ENCODE measurements at regions not wholly inside any gene's neighbourhood (a gene's known extent, or its start where the extent isn't known, plus 50 kb on each side); places are given as distances from the start of the nearest gene placed in this dataset.

DNA sequence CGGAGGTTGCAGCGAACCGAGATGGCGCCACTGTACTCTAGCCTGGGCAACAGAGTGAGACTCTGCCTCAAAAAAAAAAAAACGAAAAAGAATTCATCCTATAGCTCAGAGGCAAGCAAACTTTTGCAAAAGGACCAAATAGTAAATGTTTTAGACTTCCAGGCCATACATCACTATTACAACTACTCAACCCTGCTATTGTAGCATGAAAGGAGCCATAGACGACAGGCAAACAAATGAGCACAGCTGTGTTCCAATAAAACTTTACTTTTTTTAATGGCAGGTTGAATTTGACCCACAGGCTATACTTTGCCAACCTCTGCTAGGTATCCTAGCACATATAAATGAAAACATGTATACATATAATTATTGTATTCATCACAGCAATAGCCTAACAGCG is 58.9 kb upstream of the SLC30A5 start:
- Histone ChIP-seq H3K9me3 (ENCODE audit: control insufficient read depth, insufficient read depth, low read depth, low read length) (no peaks in the 10 kb centered on the region), H3K4me3 (ENCODE audit: low read depth, low read length) (no peak overlapping the region), H3K4me1 (ENCODE audit: control insufficient read depth, insufficient read depth, low read length) (no peaks in the 10 kb centered on the region), H3K27ac (ENCODE audit: extremely low read depth, low read depth, low read length) (no peak overlapping the region), H3K36me3 (ENCODE audit: control insufficient read depth in 2 of 2, insufficient read depth in 1 of 2, low read length in 2 of 2) (no peaks in the 10 kb centered on the region)
- ChIA-PET POLR2A (interaction anchor here (0.6 kb wide), 1 partner anchor 467 kb away, joined by 3 read pairs; no protein-coding TSS in a partner anchor), CTCF (interaction anchor here (0.9 to 4.7 kb wide), 2 partner anchors 9 to 11 kb away, joined by 3 to 30 read pairs; no protein-coding TSS in a partner anchor)
- TF ChIP-seq, protein P1, sequence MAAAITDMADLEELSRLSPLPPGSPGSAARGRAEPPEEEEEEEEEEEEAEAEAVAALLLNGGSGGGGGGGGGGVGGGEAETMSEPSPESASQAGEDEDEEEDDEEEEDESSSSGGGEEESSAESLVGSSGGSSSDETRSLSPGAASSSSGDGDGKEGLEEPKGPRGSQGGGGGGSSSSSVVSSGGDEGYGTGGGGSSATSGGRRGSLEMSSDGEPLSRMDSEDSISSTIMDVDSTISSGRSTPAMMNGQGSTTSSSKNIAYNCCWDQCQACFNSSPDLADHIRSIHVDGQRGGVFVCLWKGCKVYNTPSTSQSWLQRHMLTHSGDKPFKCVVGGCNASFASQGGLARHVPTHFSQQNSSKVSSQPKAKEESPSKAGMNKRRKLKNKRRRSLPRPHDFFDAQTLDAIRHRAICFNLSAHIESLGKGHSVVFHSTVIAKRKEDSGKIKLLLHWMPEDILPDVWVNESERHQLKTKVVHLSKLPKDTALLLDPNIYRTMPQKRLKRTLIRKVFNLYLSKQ (tag by site-specific recombination; IDR thresholded peaks at IDR 0.05; ENCODE audit: borderline replicate concordance): no peak
- TF ChIP-seq KLF1 (tag by site-specific recombination; IDR thresholded peaks at IDR 0.05) (no peak), ZNF184 (tag by site-specific recombination; IDR thresholded peaks at IDR 0.05) (no peak), ZNF791 (tag by site-specific recombination; IDR thresholded peaks at IDR 0.05) (no peak), ZNF266 (tag by site-specific recombination; IDR thresholded peaks at IDR 0.05; ENCODE audit: low read depth) (no peak), ZNF214 (tag by site-specific recombination; IDR thresholded peaks at IDR 0.05; ENCODE audit: borderline replicate concordance) (no peak), ZSCAN16 (tag by site-specific recombination; IDR thresholded peaks at IDR 0.05) (no peak), ZNF221 (tag by site-specific recombination; IDR thresholded peaks at IDR 0.05; ENCODE audit: borderline replicate concordance) (no peak), SCRT2 (tag by site-specific recombination; IDR thresholded peaks at IDR 0.05) (no peak), ZNF670 (tag by site-specific recombination; IDR thresholded peaks at IDR 0.05; ENCODE audit: low read depth) (no peak), ZFP41 (tag by site-specific recombination; IDR thresholded peaks at IDR 0.05; ENCODE audit: borderline replicate concordance) (no peak)
- TF ChIP-seq, protein P2, sequence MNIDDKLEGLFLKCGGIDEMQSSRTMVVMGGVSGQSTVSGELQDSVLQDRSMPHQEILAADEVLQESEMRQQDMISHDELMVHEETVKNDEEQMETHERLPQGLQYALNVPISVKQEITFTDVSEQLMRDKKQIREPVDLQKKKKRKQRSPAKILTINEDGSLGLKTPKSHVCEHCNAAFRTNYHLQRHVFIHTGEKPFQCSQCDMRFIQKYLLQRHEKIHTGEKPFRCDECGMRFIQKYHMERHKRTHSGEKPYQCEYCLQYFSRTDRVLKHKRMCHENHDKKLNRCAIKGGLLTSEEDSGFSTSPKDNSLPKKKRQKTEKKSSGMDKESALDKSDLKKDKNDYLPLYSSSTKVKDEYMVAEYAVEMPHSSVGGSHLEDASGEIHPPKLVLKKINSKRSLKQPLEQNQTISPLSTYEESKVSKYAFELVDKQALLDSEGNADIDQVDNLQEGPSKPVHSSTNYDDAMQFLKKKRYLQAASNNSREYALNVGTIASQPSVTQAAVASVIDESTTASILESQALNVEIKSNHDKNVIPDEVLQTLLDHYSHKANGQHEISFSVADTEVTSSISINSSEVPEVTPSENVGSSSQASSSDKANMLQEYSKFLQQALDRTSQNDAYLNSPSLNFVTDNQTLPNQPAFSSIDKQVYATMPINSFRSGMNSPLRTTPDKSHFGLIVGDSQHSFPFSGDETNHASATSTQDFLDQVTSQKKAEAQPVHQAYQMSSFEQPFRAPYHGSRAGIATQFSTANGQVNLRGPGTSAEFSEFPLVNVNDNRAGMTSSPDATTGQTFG (tag by site-specific recombination; IDR thresholded peaks at IDR 0.05; ENCODE audit: borderline replicate concordance): no peak
- TF ChIP-seq, protein P3, sequence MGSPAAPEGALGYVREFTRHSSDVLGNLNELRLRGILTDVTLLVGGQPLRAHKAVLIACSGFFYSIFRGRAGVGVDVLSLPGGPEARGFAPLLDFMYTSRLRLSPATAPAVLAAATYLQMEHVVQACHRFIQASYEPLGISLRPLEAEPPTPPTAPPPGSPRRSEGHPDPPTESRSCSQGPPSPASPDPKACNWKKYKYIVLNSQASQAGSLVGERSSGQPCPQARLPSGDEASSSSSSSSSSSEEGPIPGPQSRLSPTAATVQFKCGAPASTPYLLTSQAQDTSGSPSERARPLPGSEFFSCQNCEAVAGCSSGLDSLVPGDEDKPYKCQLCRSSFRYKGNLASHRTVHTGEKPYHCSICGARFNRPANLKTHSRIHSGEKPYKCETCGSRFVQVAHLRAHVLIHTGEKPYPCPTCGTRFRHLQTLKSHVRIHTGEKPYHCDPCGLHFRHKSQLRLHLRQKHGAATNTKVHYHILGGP (tag by site-specific recombination; IDR thresholded peaks at IDR 0.05): no peak
- TF ChIP-seq, protein P4, sequence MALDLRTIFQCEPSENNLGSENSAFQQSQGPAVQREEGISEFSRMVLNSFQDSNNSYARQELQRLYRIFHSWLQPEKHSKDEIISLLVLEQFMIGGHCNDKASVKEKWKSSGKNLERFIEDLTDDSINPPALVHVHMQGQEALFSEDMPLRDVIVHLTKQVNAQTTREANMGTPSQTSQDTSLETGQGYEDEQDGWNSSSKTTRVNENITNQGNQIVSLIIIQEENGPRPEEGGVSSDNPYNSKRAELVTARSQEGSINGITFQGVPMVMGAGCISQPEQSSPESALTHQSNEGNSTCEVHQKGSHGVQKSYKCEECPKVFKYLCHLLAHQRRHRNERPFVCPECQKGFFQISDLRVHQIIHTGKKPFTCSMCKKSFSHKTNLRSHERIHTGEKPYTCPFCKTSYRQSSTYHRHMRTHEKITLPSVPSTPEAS (tag by site-specific recombination; IDR thresholded peaks at IDR 0.05): no peak

DNA sequence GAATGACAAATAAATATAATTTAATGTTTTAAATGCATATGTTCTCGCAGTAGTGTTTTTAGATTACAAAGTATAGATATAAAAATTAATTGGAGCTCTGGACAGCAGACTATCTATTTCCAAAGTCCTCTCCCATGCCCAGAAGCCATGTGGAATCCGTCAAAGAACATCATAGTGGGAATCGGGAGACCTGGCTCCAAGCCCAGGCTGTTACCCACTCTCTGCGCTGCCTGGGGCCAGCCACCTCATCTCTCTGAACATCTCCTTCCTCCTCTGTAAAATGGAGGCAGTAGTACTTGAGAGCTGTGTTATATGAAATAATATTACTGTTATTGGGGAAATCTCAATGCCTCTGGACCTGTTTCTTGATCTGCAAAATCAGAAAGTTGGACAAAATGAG is 58.1 kb upstream of the SLC30A5 start:
- no peaks in the 10 kb centered on the region for H3K9me3 ChIP-seq (ENCODE audit: control insufficient read depth, insufficient read depth, low read depth, low read length)
- no peaks in the 10 kb centered on the region for H3K4me1 ChIP-seq (ENCODE audit: control insufficient read depth, insufficient read depth, low read length)
- H3K27ac ChIP-seq (ENCODE audit: extremely low read depth, low read depth, low read length): no peak overlapping the region
- H3K4me3 ChIP-seq (ENCODE audit: low read depth, low read length): no peak overlapping the region
- H3K36me3 ChIP-seq (ENCODE audit: control insufficient read depth in 2 of 2, insufficient read depth in 1 of 2, low read length in 2 of 2): no peaks in the 10 kb centered on the region
- ChIA-PET CTCF (interaction anchor here (4.7 kb wide), 1 partner anchor 12 kb away, joined by 30 read pairs; no protein-coding TSS in a partner anchor), POLR2A (no interaction called here)
- no peak for TF ChIP-seq SP3 (tag by site-specific recombination; IDR thresholded peaks at IDR 0.05)

DNA sequence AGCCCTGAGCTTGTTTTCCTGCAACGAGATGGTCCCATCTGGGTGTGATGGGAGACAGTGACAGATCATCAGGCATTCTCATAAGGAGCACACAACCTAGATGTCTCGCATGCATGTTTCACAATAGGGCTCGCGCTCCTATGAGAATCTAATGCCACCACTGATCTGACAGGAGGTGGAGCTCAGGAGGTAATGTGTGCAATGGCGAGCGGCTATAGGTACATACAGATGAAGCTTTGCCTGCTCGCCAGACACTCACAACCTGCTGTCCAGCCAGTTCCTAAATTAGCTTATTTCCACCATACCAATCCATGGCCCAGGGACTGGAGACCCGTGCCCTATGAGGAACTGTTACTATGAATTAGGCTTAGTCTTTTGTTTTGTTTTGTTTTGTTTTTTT is 55.3 kb upstream of the SLC30A5 start:
- no peaks in the 10 kb centered on the region for H3K4me1 ChIP-seq (ENCODE audit: control insufficient read depth, insufficient read depth, low read length)
- CTCF ChIA-PET: no interaction called here
- TF ChIP-seq ZNF610 (tag by site-specific recombination; IDR thresholded peaks at IDR 0.05; ENCODE audit: borderline replicate concordance): peak; percentile 100
- TF ChIP-seq HOXD13 (CRISPR knock-in tag; IDR thresholded peaks at IDR 0.05; ENCODE audit: borderline replicate concordance): no peak
- POLR2A ChIA-PET: no interaction called here
- no peak overlapping the region for H3K4me3 ChIP-seq (ENCODE audit: low read depth, low read length)
- H3K36me3 ChIP-seq (ENCODE audit: control insufficient read depth in 2 of 2, insufficient read depth in 1 of 2, low read length in 2 of 2): no peaks in the 10 kb centered on the region
- no peaks in the 10 kb centered on the region for H3K9me3 ChIP-seq (ENCODE audit: control insufficient read depth, insufficient read depth, low read depth, low read length)
- no peak overlapping the region for H3K27ac ChIP-seq (ENCODE audit: extremely low read depth, low read depth, low read length)
